PC-3 (cell line): ENCODE measurements at regions not wholly inside any gene's neighbourhood (a gene's known extent, or its start where the extent isn't known, plus 50 kb on each side); places are given as distances from the start of the nearest gene placed in this dataset.

ENCODE experiments used
- CTCF ChIP-seq: fragments of 300-600 bp; sonication (generic); conservative IDR thresholded peaks from 2 replicates; pipeline ENCODE4 v1.5.1; 2017; ENCODE audit warnings: antibody characterized with exemption, low read depth, mild to moderate bottlenecking, low read length
- EZH2 ChIP-seq: fragments of 300-600 bp; sonication (generic); IDR thresholded peaks from one replicate; pipeline ENCODE4 v1.6.1; 2017; ENCODE audit warnings: antibody characterized with exemption, mild to moderate bottlenecking, low read length; ENCODE audit not compliant: unreplicated experiment

GRCh38 chr3:135837977-135838631 lies 127.4 kb upstream of the PPP2R3A start:
- no peak for TF ChIP-seq CTCF
- TF ChIP-seq EZH2 = no peak
